Neural crest cell (in vitro differentiated cells): ENCODE measurements at regions not wholly inside any gene's neighbourhood (a gene's known extent, or its start where the extent isn't known, plus 50 kb on each side); places are given as distances from the start of the nearest gene placed in this dataset.

Experiments used
- DNase-seq: peaks from one replicate; pipeline ENCODE4 v3.0.0; 2021; ENCODE audit warnings: low read depth, mixed read lengths, low spot score
- H3K27ac Mint-ChIP-seq: one replicate; pipeline ENCODE4 v1.8.0; 2021; ENCODE audit warnings: mild to moderate bottlenecking, mixed read lengths; ENCODE audit not compliant: unreplicated experiment
- H3K27me3 Mint-ChIP-seq: 2 replicates; pipeline ENCODE4 v1.8.0; 2021; ENCODE audit warnings: low read depth, mild to moderate bottlenecking, mixed read lengths
- H3K36me3 Mint-ChIP-seq: 2 replicates; pipeline ENCODE4 v1.8.0; 2021; ENCODE audit warnings: low read depth, mild to moderate bottlenecking, mixed read lengths
- H3K4me1 Mint-ChIP-seq: 2 replicates; pipeline ENCODE4 v1.8.0; 2021; ENCODE audit warnings: mixed read lengths
- H3K4me3 Mint-ChIP-seq: one replicate; pipeline ENCODE4 v1.8.0; 2021; ENCODE audit warnings: mild to moderate bottlenecking, mixed read lengths
- H3K9me3 Mint-ChIP-seq: 2 replicates; pipeline ENCODE4 v1.8.0; 2021; ENCODE audit warnings: mixed read lengths
- TF ChIP-seq, protein P1 (sequence below): fragments of 200-600 bp; sonication (generic); conservative IDR thresholded peaks from 2 replicates; pipeline ENCODE4 v1.5.0; 2021; ENCODE audit warnings: antibody characterized with exemption, mild to moderate bottlenecking

DNA sequence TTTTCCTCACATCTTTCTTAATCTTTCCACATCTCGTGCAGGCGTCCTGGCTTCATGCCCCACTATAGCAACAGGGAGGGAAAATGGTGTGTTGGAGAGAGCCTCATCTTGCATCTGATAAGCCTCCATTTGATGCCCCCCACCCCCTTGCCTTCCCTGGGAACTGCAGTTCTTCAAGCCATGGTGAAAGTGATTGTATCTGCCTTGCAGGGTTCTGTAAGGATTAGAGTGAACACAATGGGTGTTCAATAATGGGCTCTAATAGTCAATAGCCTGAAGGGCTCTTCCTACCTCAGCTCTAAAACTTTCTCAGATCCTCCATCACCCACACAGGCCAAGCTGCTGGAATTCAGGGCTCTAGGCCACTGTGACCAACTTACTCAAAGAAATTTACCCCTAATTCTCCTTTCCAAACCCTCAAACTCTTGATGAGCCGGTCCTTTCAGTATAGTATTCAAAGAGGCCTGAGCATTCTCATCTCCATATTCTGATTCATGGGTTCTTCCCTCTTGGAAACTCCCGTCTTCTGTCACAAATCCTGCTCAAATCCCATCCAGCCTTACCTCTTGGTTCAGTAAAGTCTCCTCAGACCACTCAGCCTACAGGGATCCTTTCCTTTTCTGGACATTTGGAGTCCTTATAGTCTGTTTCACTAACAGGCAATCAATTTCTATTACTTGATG, 128.3 kb upstream of the TRIM2 start:
- Mint-ChIP-seq H3K9me3 (peaks cover 2% of the 10 kb centered on the region), H3K4me3 (no peak overlapping the region), H3K4me1 (peaks cover 54% of the 10 kb centered on the region), H3K27ac (peak overlapping the region; percentile 1), H3K27me3 (no peaks in the 10 kb centered on the region), H3K36me3 (peaks cover 3% of the 10 kb centered on the region)
- no peak for DNase-seq
- TF ChIP-seq, protein P1, sequence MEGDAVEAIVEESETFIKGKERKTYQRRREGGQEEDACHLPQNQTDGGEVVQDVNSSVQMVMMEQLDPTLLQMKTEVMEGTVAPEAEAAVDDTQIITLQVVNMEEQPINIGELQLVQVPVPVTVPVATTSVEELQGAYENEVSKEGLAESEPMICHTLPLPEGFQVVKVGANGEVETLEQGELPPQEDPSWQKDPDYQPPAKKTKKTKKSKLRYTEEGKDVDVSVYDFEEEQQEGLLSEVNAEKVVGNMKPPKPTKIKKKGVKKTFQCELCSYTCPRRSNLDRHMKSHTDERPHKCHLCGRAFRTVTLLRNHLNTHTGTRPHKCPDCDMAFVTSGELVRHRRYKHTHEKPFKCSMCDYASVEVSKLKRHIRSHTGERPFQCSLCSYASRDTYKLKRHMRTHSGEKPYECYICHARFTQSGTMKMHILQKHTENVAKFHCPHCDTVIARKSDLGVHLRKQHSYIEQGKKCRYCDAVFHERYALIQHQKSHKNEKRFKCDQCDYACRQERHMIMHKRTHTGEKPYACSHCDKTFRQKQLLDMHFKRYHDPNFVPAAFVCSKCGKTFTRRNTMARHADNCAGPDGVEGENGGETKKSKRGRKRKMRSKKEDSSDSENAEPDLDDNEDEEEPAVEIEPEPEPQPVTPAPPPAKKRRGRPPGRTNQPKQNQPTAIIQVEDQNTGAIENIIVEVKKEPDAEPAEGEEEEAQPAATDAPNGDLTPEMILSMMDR: no peak

DNA sequence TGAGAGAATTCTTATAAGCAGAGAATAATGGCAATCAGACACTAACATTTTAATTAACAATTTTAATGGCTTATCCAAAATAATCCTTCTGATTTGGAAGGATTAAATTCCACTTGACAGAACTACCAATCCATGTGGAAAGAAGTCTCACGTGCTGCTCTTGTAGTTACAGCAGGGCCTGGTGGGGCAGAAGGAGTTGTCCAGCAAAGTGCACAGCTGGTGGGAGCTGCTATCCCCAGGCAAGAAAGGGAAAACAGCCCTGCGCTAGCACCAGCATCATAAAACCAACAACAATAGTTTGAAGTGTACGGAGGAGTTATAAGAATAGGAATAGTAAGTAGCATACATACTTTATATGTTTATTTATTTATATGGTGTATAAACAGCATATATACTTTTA, 127.4 kb upstream of the TRIM2 start:
- no peaks in the 10 kb centered on the region for H3K36me3 Mint-ChIP-seq
- DNase-seq: no peak
- no peak overlapping the region for H3K4me3 Mint-ChIP-seq
- TF ChIP-seq, protein P1: no peak
- no peaks in the 10 kb centered on the region for H3K27me3 Mint-ChIP-seq
- no peaks in the 10 kb centered on the region for H3K9me3 Mint-ChIP-seq
- H3K4me1 Mint-ChIP-seq: peaks cover 56% of the 10 kb centered on the region
- no peak overlapping the region for H3K27ac Mint-ChIP-seq

DNA sequence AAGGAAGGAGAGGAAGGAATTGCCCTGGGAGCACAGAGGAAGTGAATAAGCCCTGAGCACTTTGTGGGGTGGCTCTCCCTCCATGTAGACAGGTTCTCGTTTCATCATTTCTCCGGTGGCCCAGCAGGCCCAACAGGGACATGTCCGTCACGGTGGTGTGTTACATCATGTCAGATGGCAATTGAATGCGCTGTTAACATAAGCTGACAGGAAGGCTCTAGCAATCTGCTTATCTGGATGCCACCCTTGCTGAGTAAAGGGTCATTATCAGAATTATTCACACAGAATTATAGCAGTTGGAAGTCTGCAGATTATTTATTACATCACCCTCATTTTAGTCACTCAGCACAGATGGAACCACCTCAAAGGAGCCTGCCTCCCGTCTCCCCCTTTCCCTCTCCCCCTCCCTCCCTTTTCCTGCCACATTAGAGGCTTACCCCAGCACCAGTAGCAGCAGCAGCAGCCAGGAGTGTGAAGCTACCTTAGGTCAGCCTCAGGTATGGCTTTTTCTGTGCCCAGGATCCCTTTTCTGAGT, 124.3 kb upstream of the TRIM2 start:
- Mint-ChIP-seq H3K36me3 (no peaks in the 10 kb centered on the region), H3K27me3 (no peaks in the 10 kb centered on the region), H3K9me3 (no peaks in the 10 kb centered on the region), H3K4me3 (no peak overlapping the region), H3K4me1 (peaks cover 64% of the 10 kb centered on the region), H3K27ac (no peak overlapping the region)
- TF ChIP-seq, protein P1: no peak
- no peak for DNase-seq

DNA sequence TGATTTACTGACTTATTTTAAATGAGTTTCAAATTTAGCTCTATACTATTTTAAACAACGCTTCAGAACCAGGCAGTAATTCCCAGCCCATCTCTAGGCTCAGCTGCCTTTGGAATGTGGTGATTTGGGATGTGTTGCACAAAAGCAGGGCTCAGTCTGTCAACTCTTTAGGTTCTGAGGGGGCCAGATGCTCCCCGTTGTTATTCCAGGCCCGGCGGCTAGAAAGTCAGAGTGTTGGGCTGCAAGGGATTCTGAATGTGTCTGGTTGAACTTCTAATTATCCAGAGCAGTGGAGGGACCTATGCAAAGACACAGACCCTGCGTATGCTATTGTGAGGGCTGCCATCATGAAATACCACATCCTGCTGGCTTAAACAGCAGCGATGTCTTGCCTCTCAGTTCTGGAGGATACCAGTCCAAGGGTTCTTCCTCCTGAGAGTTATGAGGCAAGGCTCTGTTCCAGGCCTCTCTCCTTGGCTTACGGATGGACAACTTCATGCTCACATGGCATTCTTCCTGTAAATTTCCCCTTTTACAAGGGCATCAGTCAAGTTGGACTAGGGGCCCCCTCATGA, 123.2 kb upstream of the TRIM2 start:
- Mint-ChIP-seq H3K4me3 (no peak overlapping the region), H3K4me1 (peaks cover 65% of the 10 kb centered on the region), H3K36me3 (no peaks in the 10 kb centered on the region), H3K27ac (no peak overlapping the region), H3K27me3 (no peaks in the 10 kb centered on the region), H3K9me3 (peaks cover 2% of the 10 kb centered on the region)
- DNase-seq: no peak
- TF ChIP-seq, protein P1: no peak

DNA sequence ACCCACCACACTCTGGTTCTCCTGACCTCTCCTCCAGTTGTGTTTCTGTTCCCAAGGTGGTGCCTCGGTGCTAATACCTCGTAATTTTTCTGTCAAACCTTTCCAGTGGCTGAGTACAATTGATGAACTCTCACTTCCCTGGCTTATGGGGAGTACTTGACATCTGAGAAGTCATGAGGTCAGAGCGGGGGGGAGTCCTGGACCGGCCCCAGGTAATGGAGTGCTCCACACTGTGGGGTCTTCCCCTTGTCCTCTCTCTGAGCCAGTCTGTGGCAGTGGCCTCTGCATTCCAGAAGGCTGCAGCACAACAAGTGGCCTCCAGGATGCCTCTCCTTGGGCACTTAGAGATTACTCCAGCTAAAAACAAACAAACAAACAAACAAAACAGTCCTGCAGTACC, 122.5 kb upstream of the TRIM2 start:
- DNase-seq: no peak
- H3K9me3 Mint-ChIP-seq: peaks cover 2% of the 10 kb centered on the region
- peaks cover 60% of the 10 kb centered on the region for H3K4me1 Mint-ChIP-seq
- TF ChIP-seq, protein P1: no peak
- peak overlapping the region; percentile 47 for H3K4me3 Mint-ChIP-seq
- H3K27me3 Mint-ChIP-seq: no peaks in the 10 kb centered on the region
- H3K27ac Mint-ChIP-seq: no peak overlapping the region
- H3K36me3 Mint-ChIP-seq: no peaks in the 10 kb centered on the region
